H9 (cell line): ENCODE measurements at regions not wholly inside any gene's neighbourhood (a gene's known extent, or its start where the extent isn't known, plus 50 kb on each side); places are given as distances from the start of the nearest gene placed in this dataset.

ENCODE experiments used
- DNase-seq: peaks from one replicate; pipeline ENCODE4 v3.0.0-alpha.2; 2017
- H2AFZ ChIP-seq: one replicate; pipeline ENCODE4 v1.6.1; 2013; ENCODE audit warnings: mild to moderate bottlenecking, low read length, control low read depth, moderate library complexity
- H2AK5ac ChIP-seq: 2 replicates; pipeline ENCODE4 v1.6.1; 2013; ENCODE audit warnings: low read length, control low read depth, mixed read lengths; ENCODE audit not compliant: insufficient read length
- H2BK120ac ChIP-seq: one replicate; pipeline ENCODE4 v1.6.1; 2013; ENCODE audit warnings: low read depth, mild to moderate bottlenecking, low read length, control low read depth, inconsistent platforms; ENCODE audit not compliant: poor library complexity, severe bottlenecking
- H2BK12ac ChIP-seq: 2 replicates; pipeline ENCODE4 v1.6.1; 2013; ENCODE audit warnings: low read length, control low read depth, mixed read lengths, low read depth; ENCODE audit not compliant: insufficient read length
- H2BK15ac ChIP-seq: 2 replicates; pipeline ENCODE4 v1.6.1; 2013; ENCODE audit warnings: low read depth, low read length, control low read depth
- H2BK20ac ChIP-seq: one replicate; pipeline ENCODE4 v1.6.1; 2013; ENCODE audit warnings: low read depth, mild to moderate bottlenecking, low read length, control low read depth, inconsistent platforms; ENCODE audit not compliant: poor library complexity, severe bottlenecking
- H2BK5ac ChIP-seq: 2 replicates; pipeline ENCODE4 v1.6.1; 2013; ENCODE audit warnings: low read length, control low read depth, mixed read lengths; ENCODE audit not compliant: insufficient read length
- H3K14ac ChIP-seq: 2 replicates; pipeline ENCODE4 v1.6.1; 2013; ENCODE audit warnings: low read length, control low read depth; ENCODE audit not compliant: insufficient read depth
- H3K18ac ChIP-seq: 2 replicates; pipeline ENCODE4 v1.6.1; 2013; ENCODE audit warnings: low read depth, mild to moderate bottlenecking, mixed read lengths, low read length, control low read depth; ENCODE audit not compliant: insufficient read length
- H3K23ac ChIP-seq: 2 replicates; pipeline ENCODE4 v1.6.1; 2013; ENCODE audit warnings: low read length, control low read depth, mixed read lengths, low read depth; ENCODE audit not compliant: insufficient read length
- H3K23me2 ChIP-seq: 2 replicates; pipeline ENCODE4 v1.6.1; 2013; ENCODE audit warnings: low read depth, mild to moderate bottlenecking, mixed read lengths, low read length, control low read depth; ENCODE audit not compliant: insufficient read length, poor library complexity, severe bottlenecking
- H3K27ac ChIP-seq: 2 replicates; pipeline ENCODE4 v1.5.1; 2013; ENCODE audit warnings: low read length, control low read depth, mixed read lengths, low read depth; ENCODE audit not compliant: insufficient read length
- H3K27me3 ChIP-seq: 2 replicates; pipeline ENCODE4 v1.6.1; 2013; ENCODE audit warnings: low read length, control low read depth, inconsistent platforms; ENCODE audit not compliant: insufficient read depth
- H3K4ac ChIP-seq: 2 replicates; pipeline ENCODE4 v1.6.1; 2013; ENCODE audit warnings: low read depth, mild to moderate bottlenecking, control low read depth, inconsistent platforms, low read length, moderate library complexity
- H3K4me1 ChIP-seq: 2 replicates; pipeline ENCODE4 v1.6.1; 2013; ENCODE audit warnings: low read length, control low read depth, inconsistent platforms; ENCODE audit not compliant: insufficient read depth
- H3K4me2 ChIP-seq: 2 replicates; pipeline ENCODE4 v1.6.1; 2013; ENCODE audit warnings: low read length, control low read depth, mixed read lengths; ENCODE audit not compliant: insufficient read length, insufficient read depth
- H3K56ac ChIP-seq: 2 replicates; pipeline ENCODE4 v1.6.1; 2013; ENCODE audit warnings: low read depth, mild to moderate bottlenecking, mixed read lengths, low read length, control low read depth; ENCODE audit not compliant: insufficient read length
- H3K79me1 ChIP-seq: 2 replicates; pipeline ENCODE4 v1.6.1; 2013; ENCODE audit warnings: low read depth, mild to moderate bottlenecking, moderate library complexity, low read length, control low read depth, inconsistent platforms; ENCODE audit not compliant: insufficient read depth, poor library complexity, severe bottlenecking
- H3K79me2 ChIP-seq: 2 replicates; pipeline ENCODE4 v1.6.1; 2013; ENCODE audit warnings: low read length, control low read depth, inconsistent platforms; ENCODE audit not compliant: insufficient read depth
- H3K9ac ChIP-seq: 2 replicates; pipeline ENCODE4 v1.6.1; 2013; ENCODE audit warnings: low read length, control low read depth, mixed read lengths; ENCODE audit not compliant: insufficient read length; ENCODE audit errors: extremely low read depth
- H3K9me3 ChIP-seq: one replicate; pipeline ENCODE4 v1.6.1; 2013; ENCODE audit warnings: low read depth, low read length, inconsistent platforms; ENCODE audit not compliant: control insufficient read depth
- H3T11ph ChIP-seq: one replicate; pipeline ENCODE4 v1.6.1; 2013; ENCODE audit warnings: mild to moderate bottlenecking, low read length, control low read depth, inconsistent platforms
- H4K20me1 ChIP-seq: one replicate; pipeline ENCODE4 v1.6.1; 2013; ENCODE audit not compliant: control insufficient read depth, insufficient read length, insufficient read depth
- H4K5ac ChIP-seq: 2 replicates; pipeline ENCODE4 v1.6.1; 2013; ENCODE audit warnings: low read depth, mild to moderate bottlenecking, mixed read lengths, low read length, control low read depth; ENCODE audit not compliant: insufficient read length
- H4K8ac ChIP-seq: replicated peaks from 2 replicates; pipeline ENCODE4 v1.6.1; 2013; ENCODE audit warnings: low read length, control low read depth, mixed read lengths, low read depth; ENCODE audit not compliant: insufficient read length
- H4K91ac ChIP-seq: 2 replicates; pipeline ENCODE4 v1.6.1; 2013; ENCODE audit warnings: low read depth, mild to moderate bottlenecking, moderate library complexity, mixed read lengths, low read length, control low read depth; ENCODE audit not compliant: insufficient read length
- H3K27ac Mint-ChIP-seq, 3 experiments: 2 replicates in 2 of 3; 3 replicates in 1 of 3; pipeline ENCODE4 v1.8.0; 2020 to 2021; ENCODE audit warnings: mixed read lengths in 3 of 3, mild to moderate bottlenecking in 1 of 3, moderate library complexity in 1 of 3
- H3K27me3 Mint-ChIP-seq: 2 replicates; pipeline ENCODE4 v1.8.0; 2021; ENCODE audit warnings: low read depth, mild to moderate bottlenecking, moderate library complexity, mixed read lengths
- H3K36me3 Mint-ChIP-seq, 3 experiments: 2 replicates in 2 of 3; 3 replicates in 1 of 3; pipeline ENCODE4 v1.8.0; 2020 to 2021; ENCODE audit warnings: low read depth in 3 of 3, mixed read lengths in 3 of 3; ENCODE audit not compliant: insufficient read depth in 1 of 3
- H3K4me1 Mint-ChIP-seq, 2 experiments: 2 replicates each; pipeline ENCODE4 v1.8.0; 2020; ENCODE audit warnings: mixed read lengths in 2 of 2
- H3K4me3 Mint-ChIP-seq, 2 experiments: 2 replicates in 1 of 2; 3 replicates in 1 of 2; pipeline ENCODE4 v1.8.0; 2020 to 2021; ENCODE audit warnings: mild to moderate bottlenecking in 2 of 2, mixed read lengths in 2 of 2, moderate library complexity in 1 of 2
- H3K9me3 Mint-ChIP-seq, 2 experiments: 2 replicates in 1 of 2; 3 replicates in 1 of 2; pipeline ENCODE4 v1.8.0; 2020; ENCODE audit warnings: mild to moderate bottlenecking in 2 of 2, mixed read lengths in 2 of 2, moderate library complexity in 1 of 2
- WGBS: extraction: QIAGEN DNeasy Blood & Tissue Kit; methylation state at CpG from one replicate; pipeline ENCODE4 v1.1.7; 2013; ENCODE audit warnings: missing lambda C conversion rate, low lambda C conversion rate, mixed read lengths; ENCODE audit not compliant: insufficient read length; ENCODE audit errors: extremely low coverage; 5-methylcytosine and 5-hydroxymethylcytosine counted together
- TF ChIP-seq, protein P1 (sequence below): fragments of 200-600 bp; sonication (generic); conservative IDR thresholded peaks from 3 replicates; pipeline ENCODE4 v1.8.0; 2021; ENCODE audit warnings: antibody characterized with exemption, mild to moderate bottlenecking

DNA sequence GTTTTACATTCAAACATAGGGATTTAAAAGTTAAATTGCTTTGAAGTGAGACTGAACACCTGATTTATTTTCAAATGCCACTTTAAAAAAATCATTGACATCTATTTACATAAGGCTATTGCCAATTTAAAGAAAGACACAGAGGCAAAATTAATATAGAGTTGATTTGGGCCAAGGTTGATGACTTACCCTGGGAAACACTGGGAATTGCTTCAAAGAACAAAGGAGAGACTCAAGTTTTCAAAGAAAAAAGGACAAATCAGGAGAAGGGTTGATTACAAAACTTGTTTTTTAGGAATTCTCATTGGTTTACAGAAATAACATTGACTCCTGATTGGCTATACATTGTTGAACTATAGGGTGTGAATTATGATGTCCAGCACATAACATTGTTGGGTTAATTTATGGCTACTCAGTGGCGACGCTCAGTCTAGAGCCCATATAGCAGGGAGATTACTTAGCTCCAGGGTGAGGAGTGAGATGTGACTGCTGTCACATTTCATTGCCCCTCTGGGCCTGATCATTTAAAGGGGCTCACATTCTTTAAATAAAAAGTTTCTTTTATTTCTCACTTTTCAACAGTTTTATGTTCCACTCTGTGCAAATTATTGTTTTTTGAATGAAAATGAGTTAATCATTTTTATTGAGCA is 184.6 kb downstream of the SPATA18 start:
- no peak overlapping the region for H2BK20ac ChIP-seq
- no peak overlapping the region for H2AFZ ChIP-seq
- no peak overlapping the region for H2BK12ac ChIP-seq
- Mint-ChIP-seq H3K27ac (no peak overlapping the region), H3K4me3 (no peak overlapping the region), H3K4me1 (peaks cover 3 to 4% of the 10 kb centered on the region in 2 experiments), H3K36me3 (no peaks in the 10 kb centered on the region), H3K9me3 (no peaks in the 10 kb centered on the region; a peak in 1 of 5 replicates), H3K27me3 (no peaks in the 10 kb centered on the region)
- no peaks in the 10 kb centered on the region; the same call in 1 of the 2 replicates for H3K4me1 ChIP-seq
- H3K18ac ChIP-seq, result no peak overlapping the region
- H4K91ac ChIP-seq, result no peak overlapping the region
- no peaks in the 10 kb centered on the region for H3K27me3 ChIP-seq
- no peaks in the 10 kb centered on the region for H3K79me1 ChIP-seq
- no peak overlapping the region for H3K4ac ChIP-seq
- no peak overlapping the region for H3K27ac ChIP-seq
- WGBS, result no CpG with 5 or more reads among the region's 2 CpGs
- no peak overlapping the region for H2AK5ac ChIP-seq
- H3K9ac ChIP-seq, result no peak overlapping the region
- H3K4me2 ChIP-seq, result no peak overlapping the region
- no peak overlapping the region for H2BK5ac ChIP-seq
- H3K23ac ChIP-seq, result no peak overlapping the region
- no peaks in the 10 kb centered on the region for H3K79me2 ChIP-seq
- H3K23me2 ChIP-seq, result no peaks in the 10 kb centered on the region
- no peaks in the 10 kb centered on the region for H4K20me1 ChIP-seq
- no peak overlapping the region for H4K5ac ChIP-seq
- no peaks in the 10 kb centered on the region for H3K9me3 ChIP-seq
- no peak overlapping the region for H2BK120ac ChIP-seq
- no peak overlapping the region for H2BK15ac ChIP-seq
- DNase-seq, result no peak
- no peak overlapping the region for H3K56ac ChIP-seq
- TF ChIP-seq, protein P1, sequence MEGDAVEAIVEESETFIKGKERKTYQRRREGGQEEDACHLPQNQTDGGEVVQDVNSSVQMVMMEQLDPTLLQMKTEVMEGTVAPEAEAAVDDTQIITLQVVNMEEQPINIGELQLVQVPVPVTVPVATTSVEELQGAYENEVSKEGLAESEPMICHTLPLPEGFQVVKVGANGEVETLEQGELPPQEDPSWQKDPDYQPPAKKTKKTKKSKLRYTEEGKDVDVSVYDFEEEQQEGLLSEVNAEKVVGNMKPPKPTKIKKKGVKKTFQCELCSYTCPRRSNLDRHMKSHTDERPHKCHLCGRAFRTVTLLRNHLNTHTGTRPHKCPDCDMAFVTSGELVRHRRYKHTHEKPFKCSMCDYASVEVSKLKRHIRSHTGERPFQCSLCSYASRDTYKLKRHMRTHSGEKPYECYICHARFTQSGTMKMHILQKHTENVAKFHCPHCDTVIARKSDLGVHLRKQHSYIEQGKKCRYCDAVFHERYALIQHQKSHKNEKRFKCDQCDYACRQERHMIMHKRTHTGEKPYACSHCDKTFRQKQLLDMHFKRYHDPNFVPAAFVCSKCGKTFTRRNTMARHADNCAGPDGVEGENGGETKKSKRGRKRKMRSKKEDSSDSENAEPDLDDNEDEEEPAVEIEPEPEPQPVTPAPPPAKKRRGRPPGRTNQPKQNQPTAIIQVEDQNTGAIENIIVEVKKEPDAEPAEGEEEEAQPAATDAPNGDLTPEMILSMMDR, result no peak
- H3K14ac ChIP-seq, result no peak overlapping the region
- H3T11ph ChIP-seq, result no peak overlapping the region
- no peak overlapping the region for H4K8ac ChIP-seq
